Choroid plexus epithelial cell (primary cell): ENCODE measurements at regions not wholly inside any gene's neighbourhood (a gene's known extent, or its start where the extent isn't known, plus 50 kb on each side); places are given as distances from the start of the nearest gene placed in this dataset.

Source experiments
- DNase-seq: peaks from one replicate; pipeline ENCODE4 v3.0.0-alpha.2; 2010; ENCODE audit warnings: low read depth
- H3K4me3 ChIP-seq: 2 replicates; pipeline ENCODE4 v1.5.1; 2011; ENCODE audit warnings: low read depth, mild to moderate bottlenecking, control low read depth, low read length, moderate library complexity
- CTCF ChIP-seq: conservative IDR thresholded peaks from 2 replicates; pipeline ENCODE4 v1.5.1; 2011; ENCODE audit warnings: low read depth, mild to moderate bottlenecking, control low read depth, inconsistent platforms, low read length, moderate library complexity

GRCh38 chr2:72004201-72004915 is 143.3 kb downstream of the CYP26B1 start:
- DNase-seq: no peak
- no peak for TF ChIP-seq CTCF
- H3K4me3 ChIP-seq: no peak overlapping the region

- TF ChIP-seq CTCF: no peak
- no peak for DNase-seq
Measured at GRCh38 chr2:72003796-72004195, 143.9 kb downstream of the CYP26B1 start.

DNA sequence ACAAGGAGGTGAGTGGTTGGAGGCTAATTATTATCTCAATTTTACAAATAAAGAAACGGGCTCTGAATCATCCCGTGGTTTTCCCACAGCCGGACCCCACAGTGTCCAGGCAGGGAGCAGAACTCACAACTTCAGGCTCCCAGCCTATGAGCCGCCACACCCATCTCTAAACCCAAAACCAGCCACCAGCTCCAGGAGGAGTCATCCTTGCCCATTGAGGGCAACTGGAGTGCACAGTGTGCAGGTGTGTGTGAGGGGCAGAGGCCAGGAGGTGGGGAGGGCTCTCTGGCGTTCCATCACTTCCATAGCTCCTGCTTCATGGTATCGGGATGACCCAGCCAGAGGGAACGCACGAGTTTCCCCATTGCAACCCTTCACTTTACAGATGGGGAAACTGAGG is 144.5 kb downstream of the CYP26B1 start:
- DNase-seq: no peak
- no peak for TF ChIP-seq CTCF

More at GRCh38 chr2:72003796-72004195, 143.9 kb downstream of the CYP26B1 start:
- H3K4me3 ChIP-seq: no peak overlapping the region

DNA sequence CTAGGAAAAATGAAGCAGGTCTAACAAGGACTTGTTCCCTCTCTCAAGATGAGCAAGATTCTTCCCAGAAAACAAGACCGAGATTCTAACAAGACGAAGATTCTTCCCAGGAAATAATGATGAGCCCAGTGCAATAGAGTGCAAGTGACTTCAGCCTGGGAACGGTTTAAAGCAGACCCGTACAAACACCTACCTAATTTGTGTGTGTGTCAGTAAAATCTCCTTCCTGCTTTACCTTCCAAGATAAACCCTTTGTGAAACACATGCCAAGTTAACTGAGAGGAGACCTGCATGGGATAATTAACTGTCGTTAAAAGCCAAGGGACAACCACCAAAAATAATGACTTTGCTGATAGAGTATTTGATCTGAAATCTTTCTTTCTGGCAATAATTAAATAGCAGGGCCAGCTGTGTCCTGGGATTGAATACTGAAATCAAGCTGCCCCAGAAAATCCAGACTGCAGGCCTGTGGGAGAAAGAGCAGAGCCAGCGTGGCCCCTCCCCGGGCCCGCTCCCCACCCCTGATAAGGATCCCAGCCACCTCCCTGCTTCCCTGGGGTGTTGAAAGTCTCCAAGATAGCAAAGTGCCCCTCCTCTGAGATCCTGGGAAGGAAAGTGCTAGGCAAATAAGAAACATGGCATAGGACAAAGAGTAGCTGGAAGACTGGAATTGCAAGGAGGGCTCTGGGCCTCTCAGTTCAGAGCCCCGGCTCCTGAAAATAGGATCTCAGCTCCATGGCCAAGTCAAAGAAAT is 145.5 kb downstream of the CYP26B1 start:
- no peak overlapping the region for H3K4me3 ChIP-seq
- DNase-seq: no peak
- no peak for TF ChIP-seq CTCF

More for the DNA sequence above, 144.5 kb downstream of the CYP26B1 start:
- no peak overlapping the region for H3K4me3 ChIP-seq

- no peak for TF ChIP-seq CTCF
- no peak for DNase-seq
- no peak overlapping the region for H3K4me3 ChIP-seq
Measured at GRCh38 chr2:72000110-72000509, 147.6 kb downstream of the CYP26B1 start.

DNA sequence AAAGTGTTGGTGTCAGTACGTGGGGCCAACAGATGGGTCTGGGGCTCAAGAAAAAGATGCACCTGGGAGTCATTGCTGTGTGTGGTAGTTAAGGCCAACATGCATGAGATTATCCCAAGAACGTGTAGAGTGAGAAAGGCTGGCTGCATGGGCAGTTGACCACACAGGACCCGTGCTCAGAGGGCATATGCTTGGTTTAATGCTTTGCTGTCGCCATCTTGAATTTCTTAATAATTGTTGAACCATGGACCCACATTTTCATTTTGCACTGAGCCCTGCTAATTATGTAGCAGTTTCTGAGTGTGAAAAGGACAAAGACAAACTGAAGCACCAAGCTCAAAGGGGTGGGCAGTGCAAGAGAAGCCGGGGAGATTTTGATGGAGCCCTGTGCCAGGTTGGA is 148.1 kb downstream of the CYP26B1 start:
- no peak overlapping the region for H3K4me3 ChIP-seq
- no peak for TF ChIP-seq CTCF
- DNase-seq: no peak
